Fibroblast of mammary gland (primary cell): ENCODE measurements at regions not wholly inside any gene's neighbourhood (a gene's known extent, or its start where the extent isn't known, plus 50 kb on each side); places are given as distances from the start of the nearest gene placed in this dataset.

Source experiments
- DNase-seq: peaks from one replicate; pipeline ENCODE4 v3.0.0-alpha.2; 2010; ENCODE audit warnings: low read depth
- H3K4me3 ChIP-seq: 2 replicates; pipeline ENCODE4 v1.5.1; 2011; ENCODE audit warnings: low read depth, mild to moderate bottlenecking, low read length, moderate library complexity; ENCODE audit not compliant: control insufficient read depth
- CTCF ChIP-seq: conservative IDR thresholded peaks from 2 replicates; pipeline ENCODE4 v1.5.1; 2011; ENCODE audit warnings: low read depth, low read length, inconsistent platforms; ENCODE audit not compliant: control insufficient read depth, insufficient read depth

GRCh38 chr10:105675333-105675732, 1034.2 kb downstream of the SORCS3 start:
- no peak for DNase-seq
- TF ChIP-seq CTCF: no peak
- no peak overlapping the region for H3K4me3 ChIP-seq

GRCh38 chr10:105674448-105674847, 1033.4 kb downstream of the SORCS3 start:
- TF ChIP-seq CTCF: no peak
- H3K4me3 ChIP-seq: no peak overlapping the region
- DNase-seq: no peak

GRCh38 chr10:105658696-105659095, 1017.6 kb downstream of the SORCS3 start:
- no peak for TF ChIP-seq CTCF
- no peak overlapping the region for H3K4me3 ChIP-seq
- DNase-seq: no peak

- no peak for TF ChIP-seq CTCF
- no peak for DNase-seq
Measured at GRCh38 chr10:105656856-105657255, 1015.8 kb downstream of the SORCS3 start.

GRCh38 chr10:105650306-105650705, 1009.2 kb downstream of the SORCS3 start:
- no peak for DNase-seq
- no peak overlapping the region for H3K4me3 ChIP-seq
- TF ChIP-seq CTCF: no peak

More at GRCh38 chr10:105656856-105657255, 1015.8 kb downstream of the SORCS3 start:
- H3K4me3 ChIP-seq: no peak overlapping the region

GRCh38 chr10:105647354-105647753, 1006.3 kb downstream of the SORCS3 start:
- no peak for TF ChIP-seq CTCF
- DNase-seq: no peak
- H3K4me3 ChIP-seq: no peak overlapping the region

GRCh38 chr10:105644978-105645377, 1003.9 kb downstream of the SORCS3 start:
- H3K4me3 ChIP-seq: no peak overlapping the region
- no peak for TF ChIP-seq CTCF
- DNase-seq: no peak
